Caco-2 (cell line): ENCODE measurements at regions not wholly inside any gene's neighbourhood (a gene's known extent, or its start where the extent isn't known, plus 50 kb on each side); places are given as distances from the start of the nearest gene placed in this dataset.

Experiments used
- BruUV-seq: library from RNA; stranded (reverse); fragments of 400-500 nt; replicated peaks from 2 replicates; lab custom pipeline; 2021; lab: Mats Ljungman, UMichigan
- CTCF ChIA-PET: fragments of 300-600 bp; sonication (Branson Sonifier 250); formaldehyde crosslinking; loops from one replicate; lab custom pipeline; 2022; ENCODE audit warnings: antibody characterized with exemption; lab: Charles Lee
- POLR2A ChIA-PET: fragments of 300-600 bp; sonication (Branson Sonifier 250); formaldehyde crosslinking; loops from one replicate; lab custom pipeline; 2022; ENCODE audit warnings: antibody characterized with exemption; lab: Charles Lee
- DNase-seq, 2 experiments: peaks; one replicate each; pipeline versions ENCODE4 v3.0.0 to v3.0.0-alpha.2; 2020 to 2022
- H3K27me3 ChIP-seq: replicated peaks from 2 replicates; pipeline ENCODE4 v1.6.0; 2011; ENCODE audit warnings: low read length; ENCODE audit not compliant: control insufficient read depth, insufficient read depth
- H3K36me3 ChIP-seq: 2 replicates; pipeline ENCODE4 v1.5.1; 2011; ENCODE audit warnings: low read length; ENCODE audit not compliant: control insufficient read depth, insufficient read depth
- H3K4me1 ChIP-seq: fragments of 250-450 bp; sonication (Bioruptor Pico); 2 replicates; pipeline ENCODE4 v1.5.1; 2020; ENCODE audit warnings: mild to moderate bottlenecking
- H3K4me3 ChIP-seq: 2 replicates; pipeline ENCODE4 v1.5.1; 2011; ENCODE audit warnings: low read depth, mild to moderate bottlenecking, control low read depth, low read length
- H3K9me3 ChIP-seq: fragments of 250-450 bp; sonication (Bioruptor Pico); 2 replicates; pipeline ENCODE4 v1.5.1; 2020; ENCODE audit warnings: mild to moderate bottlenecking, moderate library complexity
- H3K27ac Mint-ChIP-seq: one replicate; pipeline ENCODE4 v1.8.0; 2022; ENCODE audit warnings: mixed read lengths; ENCODE audit not compliant: unreplicated experiment
- H3K27me3 Mint-ChIP-seq: one replicate; pipeline ENCODE4 v1.8.0; 2022; ENCODE audit warnings: mixed read lengths; ENCODE audit not compliant: insufficient read depth, unreplicated experiment
- H3K36me3 Mint-ChIP-seq: one replicate; pipeline ENCODE4 v1.8.0; 2022; ENCODE audit warnings: mild to moderate bottlenecking, mixed read lengths; ENCODE audit not compliant: insufficient read depth, unreplicated experiment
- H3K4me1 Mint-ChIP-seq: one replicate; pipeline ENCODE4 v1.8.0; 2022; ENCODE audit warnings: low read depth, mixed read lengths; ENCODE audit not compliant: unreplicated experiment
- H3K4me3 Mint-ChIP-seq: one replicate; pipeline ENCODE4 v1.8.0; 2022; ENCODE audit warnings: mild to moderate bottlenecking, moderate library complexity, mixed read lengths; ENCODE audit not compliant: unreplicated experiment
- H3K9me3 Mint-ChIP-seq: one replicate; pipeline ENCODE4 v1.8.0; 2022; ENCODE audit warnings: mixed read lengths; ENCODE audit not compliant: unreplicated experiment
- intact Hi-C: fragments of 100-400 bp; cut with micrococcal nuclease; formaldehyde crosslinking; loops from one replicate; pipeline ENCODE4 v1.10.0; 2022; ENCODE audit not compliant: unreplicated experiment
- TF ChIP-seq, protein P1 (sequence below), 2 experiments: fragments of 200-600 bp in 1 of 2; IDR thresholded peaks; 1 replicate in 1 of 2; 2 replicates in 1 of 2; pipeline versions ENCODE4 v1.5.1 to v1.8.0; 2011 to 2022; ENCODE audit warnings: antibody characterized with exemption in 1 of 2, control low read depth in 1 of 2, inconsistent platforms in 1 of 2, low read depth in 1 of 2, low read length in 1 of 2, mild to moderate bottlenecking in 1 of 2, moderate library complexity in 1 of 2; ENCODE audit not compliant: insufficient read depth in 1 of 2, severe bottlenecking in 1 of 2, unreplicated experiment in 1 of 2

DNA sequence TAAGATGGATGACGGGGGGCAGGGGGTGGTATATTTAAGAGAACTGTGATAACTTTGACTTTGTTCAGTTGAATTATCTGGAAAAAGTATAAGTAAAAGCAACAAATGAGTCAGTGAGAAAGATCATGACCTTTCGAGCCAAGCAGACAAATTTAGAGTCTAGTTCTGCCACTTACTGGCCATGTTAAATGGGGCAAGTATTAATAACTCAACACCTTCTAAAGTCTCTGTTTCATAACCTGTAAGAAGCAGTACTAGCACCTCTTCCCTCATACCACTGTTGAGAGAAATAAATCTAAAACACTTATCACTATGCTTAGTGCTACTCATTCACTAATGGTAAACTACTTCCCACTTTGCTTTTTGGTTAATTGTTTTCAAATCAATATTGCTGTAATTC, 604.4 kb upstream of the LRRN3 start:
- intact Hi-C loops = no loop called here
- Histone ChIP-seq H3K4me3 (no peak overlapping the region), H3K27me3 (no peaks in the 10 kb centered on the region), H3K4me1 (no peaks in the 10 kb centered on the region), H3K9me3 (no peaks in the 10 kb centered on the region), H3K36me3 (no peaks in the 10 kb centered on the region)
- ChIA-PET POLR2A (no interaction called here), CTCF (no interaction called here)
- peaks cover 8% of the 10 kb centered on the region for H3K9me3 Mint-ChIP-seq
- DNase-seq = no peak
- TF ChIP-seq, protein P1, sequence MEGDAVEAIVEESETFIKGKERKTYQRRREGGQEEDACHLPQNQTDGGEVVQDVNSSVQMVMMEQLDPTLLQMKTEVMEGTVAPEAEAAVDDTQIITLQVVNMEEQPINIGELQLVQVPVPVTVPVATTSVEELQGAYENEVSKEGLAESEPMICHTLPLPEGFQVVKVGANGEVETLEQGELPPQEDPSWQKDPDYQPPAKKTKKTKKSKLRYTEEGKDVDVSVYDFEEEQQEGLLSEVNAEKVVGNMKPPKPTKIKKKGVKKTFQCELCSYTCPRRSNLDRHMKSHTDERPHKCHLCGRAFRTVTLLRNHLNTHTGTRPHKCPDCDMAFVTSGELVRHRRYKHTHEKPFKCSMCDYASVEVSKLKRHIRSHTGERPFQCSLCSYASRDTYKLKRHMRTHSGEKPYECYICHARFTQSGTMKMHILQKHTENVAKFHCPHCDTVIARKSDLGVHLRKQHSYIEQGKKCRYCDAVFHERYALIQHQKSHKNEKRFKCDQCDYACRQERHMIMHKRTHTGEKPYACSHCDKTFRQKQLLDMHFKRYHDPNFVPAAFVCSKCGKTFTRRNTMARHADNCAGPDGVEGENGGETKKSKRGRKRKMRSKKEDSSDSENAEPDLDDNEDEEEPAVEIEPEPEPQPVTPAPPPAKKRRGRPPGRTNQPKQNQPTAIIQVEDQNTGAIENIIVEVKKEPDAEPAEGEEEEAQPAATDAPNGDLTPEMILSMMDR (IDR thresholded peaks at IDR 0.05; ENCODE audit: insufficient read depth in 1 of 2, low read depth in 1 of 2, low read length in 1 of 2, severe bottlenecking in 1 of 2, unreplicated experiment in 1 of 2) = no peak
- BruUV-seq = no TSS peak
- no peak overlapping the region for H3K27ac Mint-ChIP-seq
- H3K36me3 Mint-ChIP-seq = no peaks in the 10 kb centered on the region
- H3K27me3 Mint-ChIP-seq = no peaks in the 10 kb centered on the region
- no peak overlapping the region for H3K4me3 Mint-ChIP-seq
- no peaks in the 10 kb centered on the region for H3K4me1 Mint-ChIP-seq

DNA sequence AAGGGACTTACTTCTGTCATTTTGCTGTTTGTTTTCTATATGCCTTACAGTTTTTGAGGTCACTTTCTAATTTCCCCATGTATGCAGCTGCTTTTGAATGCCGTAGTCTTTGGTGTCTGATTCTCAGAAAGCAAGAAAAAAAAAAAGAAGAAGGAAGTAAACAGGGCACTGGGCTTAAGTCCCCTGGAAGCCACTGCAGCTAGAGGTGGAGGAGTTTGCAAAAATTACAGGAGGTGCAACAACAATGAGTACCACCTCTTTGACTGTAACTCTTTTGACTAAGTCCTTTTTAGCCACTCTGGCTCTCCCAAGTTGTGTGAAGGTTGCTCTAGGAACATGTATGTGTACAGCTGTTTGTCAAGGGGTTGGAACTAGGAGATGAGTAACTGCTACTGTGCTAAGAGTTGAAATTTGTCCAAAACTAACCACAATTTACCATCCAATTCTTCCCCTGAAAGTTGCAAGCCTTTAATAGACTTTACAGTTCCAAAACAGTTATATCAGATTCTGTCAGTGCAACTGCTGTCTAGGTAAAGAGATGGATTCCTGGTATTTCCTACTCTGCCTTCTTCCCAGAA, 588.0 kb upstream of the LRRN3 start:
- ChIA-PET CTCF (no interaction called here), POLR2A (no interaction called here)
- Histone ChIP-seq H3K27me3 (no peaks in the 10 kb centered on the region), H3K4me1 (no peaks in the 10 kb centered on the region), H3K4me3 (no peak overlapping the region), H3K9me3 (no peaks in the 10 kb centered on the region), H3K36me3 (no peaks in the 10 kb centered on the region)
- intact Hi-C loops = no loop called here
- Mint-ChIP-seq H3K27me3 (peaks cover 3% of the 10 kb centered on the region), H3K4me1 (no peaks in the 10 kb centered on the region), H3K9me3 (no peaks in the 10 kb centered on the region), H3K36me3 (no peaks in the 10 kb centered on the region), H3K4me3 (no peak overlapping the region), H3K27ac (no peak overlapping the region)
- no peak for DNase-seq
- TF ChIP-seq, protein P1 (IDR thresholded peaks at IDR 0.05; ENCODE audit: insufficient read depth in 1 of 2, low read depth in 1 of 2, low read length in 1 of 2, severe bottlenecking in 1 of 2, unreplicated experiment in 1 of 2) = no peak
- no TSS peak for BruUV-seq

DNA sequence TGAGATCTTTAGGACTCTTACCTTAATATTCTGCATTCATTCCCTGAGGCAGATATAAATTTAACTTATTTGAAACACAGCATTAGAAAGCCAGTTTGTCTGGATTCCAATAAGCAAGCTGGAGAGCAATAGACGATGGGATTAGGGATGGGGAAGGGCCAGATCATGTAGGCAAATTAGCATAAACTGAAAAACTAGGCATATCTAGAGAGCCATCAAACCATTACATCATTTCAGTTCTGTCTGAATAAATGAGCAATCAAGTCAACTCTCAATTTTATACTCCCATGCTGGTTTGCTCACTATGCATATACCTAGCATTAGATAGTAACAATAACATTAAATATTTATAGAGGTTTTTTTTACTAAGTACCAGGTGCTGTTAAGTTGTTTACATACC, 583.6 kb upstream of the LRRN3 start:
- ChIA-PET CTCF (no interaction called here), POLR2A (no interaction called here)
- Mint-ChIP-seq H3K4me1 (no peaks in the 10 kb centered on the region), H3K4me3 (no peak overlapping the region), H3K27ac (no peak overlapping the region), H3K9me3 (no peaks in the 10 kb centered on the region), H3K27me3 (peaks cover 3% of the 10 kb centered on the region), H3K36me3 (no peaks in the 10 kb centered on the region)
- TF ChIP-seq, protein P1 (IDR thresholded peaks at IDR 0.05; ENCODE audit: insufficient read depth in 1 of 2, low read depth in 1 of 2, low read length in 1 of 2, severe bottlenecking in 1 of 2, unreplicated experiment in 1 of 2) = no peak
- no peaks in the 10 kb centered on the region for H3K36me3 ChIP-seq
- no peaks in the 10 kb centered on the region for H3K4me1 ChIP-seq
- no TSS peak for BruUV-seq
- H3K27me3 ChIP-seq = no peaks in the 10 kb centered on the region
- H3K4me3 ChIP-seq = no peak overlapping the region
- no peak for DNase-seq
- no peaks in the 10 kb centered on the region for H3K9me3 ChIP-seq
- intact Hi-C loops = no loop called here
